SU-DHL-6 (cell line): ENCODE measurements at regions not wholly inside any gene's neighbourhood (a gene's known extent, or its start where the extent isn't known, plus 50 kb on each side); places are given as distances from the start of the nearest gene placed in this dataset.

Experiments used
- EZH2phosphoT487 ChIP-seq: fragments of 200-600 bp; sonication (generic), shearing (Covaris generic); conservative IDR thresholded peaks from 2 replicates; pipeline ENCODE4 v1.6.1; 2018; ENCODE audit warnings: mild to moderate bottlenecking, antibody characterized with exemption, low read length, moderate library complexity, mixed read lengths
- TF ChIP-seq, protein P1 (sequence below): fragments of 200-600 bp; sonication (generic); IDR thresholded peaks from one replicate; pipeline ENCODE4 v1.5.1; 2017; ENCODE audit warnings: antibody characterized with exemption, mild to moderate bottlenecking, low read length, moderate library complexity; ENCODE audit not compliant: insufficient read depth, poor library complexity, severe bottlenecking

GRCh38 chr18:46426679-46427047 is 230.4 kb downstream of the LOXHD1 start:
- TF ChIP-seq, protein P1, sequence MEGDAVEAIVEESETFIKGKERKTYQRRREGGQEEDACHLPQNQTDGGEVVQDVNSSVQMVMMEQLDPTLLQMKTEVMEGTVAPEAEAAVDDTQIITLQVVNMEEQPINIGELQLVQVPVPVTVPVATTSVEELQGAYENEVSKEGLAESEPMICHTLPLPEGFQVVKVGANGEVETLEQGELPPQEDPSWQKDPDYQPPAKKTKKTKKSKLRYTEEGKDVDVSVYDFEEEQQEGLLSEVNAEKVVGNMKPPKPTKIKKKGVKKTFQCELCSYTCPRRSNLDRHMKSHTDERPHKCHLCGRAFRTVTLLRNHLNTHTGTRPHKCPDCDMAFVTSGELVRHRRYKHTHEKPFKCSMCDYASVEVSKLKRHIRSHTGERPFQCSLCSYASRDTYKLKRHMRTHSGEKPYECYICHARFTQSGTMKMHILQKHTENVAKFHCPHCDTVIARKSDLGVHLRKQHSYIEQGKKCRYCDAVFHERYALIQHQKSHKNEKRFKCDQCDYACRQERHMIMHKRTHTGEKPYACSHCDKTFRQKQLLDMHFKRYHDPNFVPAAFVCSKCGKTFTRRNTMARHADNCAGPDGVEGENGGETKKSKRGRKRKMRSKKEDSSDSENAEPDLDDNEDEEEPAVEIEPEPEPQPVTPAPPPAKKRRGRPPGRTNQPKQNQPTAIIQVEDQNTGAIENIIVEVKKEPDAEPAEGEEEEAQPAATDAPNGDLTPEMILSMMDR = no peak
- TF ChIP-seq EZH2phosphoT487 = no peak
